OCI-LY1 (cell line): ENCODE measurements at regions not wholly inside any gene's neighbourhood (a gene's known extent, or its start where the extent isn't known, plus 50 kb on each side); places are given as distances from the start of the nearest gene placed in this dataset.

Experiments
- H2AFZ ChIP-seq: fragments of 200-600 bp; sonication (generic), shearing (Covaris generic); 2 replicates; pipeline ENCODE4 v1.6.0; 2014; ENCODE audit warnings: antibody characterized with exemption, mild to moderate bottlenecking, low read length
- H3F3A ChIP-seq: fragments of 200-600 bp; sonication (generic), shearing (Covaris generic); 2 replicates; pipeline ENCODE4 v1.6.0; 2014; ENCODE audit warnings: mild to moderate bottlenecking, antibody characterized with exemption, low read length, moderate library complexity; ENCODE audit not compliant: insufficient read depth
- H3K27ac ChIP-seq: fragments of 200-600 bp; sonication (generic); 2 replicates; pipeline ENCODE4 v1.5.1; 2014; ENCODE audit warnings: low read length, mixed run types, mild to moderate bottlenecking, low read depth; ENCODE audit not compliant: poor library complexity, severe bottlenecking
- H3K27me3 ChIP-seq: fragments of 200-600 bp; sonication (generic); 2 replicates; pipeline ENCODE4 v1.6.0; 2014; ENCODE audit warnings: antibody characterized with exemption, mild to moderate bottlenecking, low read length, moderate library complexity; ENCODE audit not compliant: insufficient read depth
- H3K36me3 ChIP-seq: fragments of 200-600 bp; sonication (generic); 2 replicates; pipeline ENCODE4 v1.6.1; 2014; ENCODE audit warnings: mild to moderate bottlenecking, antibody characterized with exemption, low read length, moderate library complexity, mixed read lengths; ENCODE audit not compliant: insufficient read depth
- H3K4me1 ChIP-seq: fragments of 200-600 bp; sonication (generic); 2 replicates; pipeline ENCODE4 v1.5.1; 2014; ENCODE audit warnings: mild to moderate bottlenecking, low read length, moderate library complexity; ENCODE audit not compliant: insufficient read depth, severe bottlenecking
- H3K4me2 ChIP-seq: fragments of 200-600 bp; sonication (generic), shearing (Covaris generic); 2 replicates; pipeline ENCODE4 v1.6.1; 2014; ENCODE audit warnings: low read length
- H3K4me3 ChIP-seq: fragments of 200-600 bp; sonication (generic); 2 replicates; pipeline ENCODE4 v1.5.1; 2014; ENCODE audit warnings: low read length, low read depth, mild to moderate bottlenecking, mixed read lengths; ENCODE audit not compliant: poor library complexity, severe bottlenecking
- H3K79me2 ChIP-seq: fragments of 200-600 bp; shearing (Covaris generic); 2 replicates; pipeline ENCODE4 v1.6.1; 2016; ENCODE audit warnings: mixed run types, low read length, mixed read lengths; ENCODE audit not compliant: insufficient read depth
- H3K9ac ChIP-seq: fragments of 200-600 bp; sonication (generic), shearing (Covaris generic); 2 replicates; pipeline ENCODE4 v1.6.1; 2014; ENCODE audit warnings: mild to moderate bottlenecking, low read length, mixed read lengths
- H3K9me2 ChIP-seq: fragments of 200-600 bp; sonication (generic), shearing (Covaris generic); 2 replicates; pipeline ENCODE4 v1.6.1; 2014; ENCODE audit warnings: low read depth, mild to moderate bottlenecking, low read length, mixed read lengths
- H3K9me3 ChIP-seq: fragments of 200-600 bp; shearing (Covaris generic); 2 replicates; pipeline ENCODE4 v1.6.1; 2014; ENCODE audit warnings: low read length, mixed read lengths
- H4K20me1 ChIP-seq: fragments of 200-600 bp; sonication (generic), shearing (Covaris generic); 2 replicates; pipeline ENCODE4 v1.6.0; 2016; ENCODE audit warnings: mild to moderate bottlenecking, low read length; ENCODE audit not compliant: insufficient read depth
- EZH2 ChIP-seq: fragments of 200-600 bp; sonication (generic), shearing (Covaris generic); IDR thresholded peaks from 2 replicates; pipeline ENCODE4 v1.8.0; 2017; ENCODE audit warnings: borderline replicate concordance, mixed run types, mild to moderate bottlenecking, antibody characterized with exemption, low read length, moderate library complexity, mixed read lengths
- TF ChIP-seq, protein P1 (sequence below): fragments of 200-600 bp; sonication (generic), shearing (Covaris generic); IDR thresholded peaks from 2 replicates; pipeline ENCODE4 v1.5.1; 2017; ENCODE audit warnings: mild to moderate bottlenecking, antibody characterized with exemption, low read length, moderate library complexity, mixed read lengths

DNA sequence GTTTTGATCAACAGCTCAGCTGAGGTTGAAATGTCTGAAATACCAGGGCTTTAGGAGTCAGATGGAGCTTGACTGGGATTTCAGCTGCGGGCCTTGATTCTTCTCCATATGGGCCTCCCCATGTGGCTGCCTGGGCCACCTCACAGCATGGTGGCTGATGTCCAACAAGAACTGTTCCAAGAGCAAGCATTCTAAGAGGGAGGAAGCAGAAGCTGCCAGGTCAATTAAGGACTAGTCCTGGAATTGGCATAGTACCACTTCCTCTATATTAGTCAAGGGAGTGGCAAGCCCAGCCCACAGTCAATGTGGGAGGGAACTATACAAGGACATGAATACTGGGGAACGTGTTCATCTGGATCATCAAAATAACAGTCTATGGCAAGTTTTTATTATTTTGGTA, 181.7 kb upstream of the ANKRD28 start:
- Histone ChIP-seq H3F3A (no peaks in the 10 kb centered on the region), H3K79me2 (no peaks in the 10 kb centered on the region), H3K36me3 (no peaks in the 10 kb centered on the region), H3K9me3 (no peaks in the 10 kb centered on the region), H3K9ac (no peak overlapping the region), H3K4me2 (no peak overlapping the region), H3K27me3 (0 out of 2 replicates have a peak, but pooled peaks cover 4% of the 10 kb centered on the region), H2AFZ (no peak overlapping the region), H4K20me1 (no peaks in the 10 kb centered on the region), H3K27ac (no peak overlapping the region), H3K4me1 (no peaks in the 10 kb centered on the region), H3K4me3 (no peak overlapping the region), H3K9me2 (no peaks in the 10 kb centered on the region)
- no peak for TF ChIP-seq EZH2
- TF ChIP-seq, protein P1, sequence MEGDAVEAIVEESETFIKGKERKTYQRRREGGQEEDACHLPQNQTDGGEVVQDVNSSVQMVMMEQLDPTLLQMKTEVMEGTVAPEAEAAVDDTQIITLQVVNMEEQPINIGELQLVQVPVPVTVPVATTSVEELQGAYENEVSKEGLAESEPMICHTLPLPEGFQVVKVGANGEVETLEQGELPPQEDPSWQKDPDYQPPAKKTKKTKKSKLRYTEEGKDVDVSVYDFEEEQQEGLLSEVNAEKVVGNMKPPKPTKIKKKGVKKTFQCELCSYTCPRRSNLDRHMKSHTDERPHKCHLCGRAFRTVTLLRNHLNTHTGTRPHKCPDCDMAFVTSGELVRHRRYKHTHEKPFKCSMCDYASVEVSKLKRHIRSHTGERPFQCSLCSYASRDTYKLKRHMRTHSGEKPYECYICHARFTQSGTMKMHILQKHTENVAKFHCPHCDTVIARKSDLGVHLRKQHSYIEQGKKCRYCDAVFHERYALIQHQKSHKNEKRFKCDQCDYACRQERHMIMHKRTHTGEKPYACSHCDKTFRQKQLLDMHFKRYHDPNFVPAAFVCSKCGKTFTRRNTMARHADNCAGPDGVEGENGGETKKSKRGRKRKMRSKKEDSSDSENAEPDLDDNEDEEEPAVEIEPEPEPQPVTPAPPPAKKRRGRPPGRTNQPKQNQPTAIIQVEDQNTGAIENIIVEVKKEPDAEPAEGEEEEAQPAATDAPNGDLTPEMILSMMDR, result no peak

DNA sequence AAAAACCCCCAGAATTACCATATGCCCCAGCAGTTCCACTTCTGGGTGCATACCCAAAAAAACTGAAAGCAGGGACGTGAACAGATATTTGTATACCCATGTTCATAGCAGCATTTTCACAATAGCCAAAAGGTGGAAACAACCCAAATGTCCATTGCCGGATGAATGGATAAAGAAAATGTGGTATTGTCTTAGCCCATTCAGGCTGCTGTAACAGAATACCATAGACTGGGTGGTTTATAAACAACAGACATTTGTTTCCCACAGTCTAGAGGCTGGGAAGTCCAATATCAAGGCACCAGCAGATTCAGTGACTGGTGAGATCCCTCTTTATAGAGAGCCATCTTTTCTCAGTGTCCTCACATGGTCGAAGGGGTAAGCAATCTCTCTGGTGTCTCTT, 182.1 kb upstream of the ANKRD28 start:
- Histone ChIP-seq H3F3A (no peaks in the 10 kb centered on the region), H3K4me3 (no peak overlapping the region), H3K79me2 (no peaks in the 10 kb centered on the region), H3K27ac (no peak overlapping the region), H3K27me3 (0 out of 2 replicates have a peak, but pooled peaks cover 4% of the 10 kb centered on the region), H3K9ac (no peak overlapping the region), H3K9me2 (no peaks in the 10 kb centered on the region), H4K20me1 (no peaks in the 10 kb centered on the region), H3K4me1 (no peaks in the 10 kb centered on the region), H3K36me3 (no peaks in the 10 kb centered on the region), H2AFZ (no peak overlapping the region), H3K4me2 (no peak overlapping the region), H3K9me3 (no peaks in the 10 kb centered on the region)
- TF ChIP-seq EZH2, result no peak

DNA sequence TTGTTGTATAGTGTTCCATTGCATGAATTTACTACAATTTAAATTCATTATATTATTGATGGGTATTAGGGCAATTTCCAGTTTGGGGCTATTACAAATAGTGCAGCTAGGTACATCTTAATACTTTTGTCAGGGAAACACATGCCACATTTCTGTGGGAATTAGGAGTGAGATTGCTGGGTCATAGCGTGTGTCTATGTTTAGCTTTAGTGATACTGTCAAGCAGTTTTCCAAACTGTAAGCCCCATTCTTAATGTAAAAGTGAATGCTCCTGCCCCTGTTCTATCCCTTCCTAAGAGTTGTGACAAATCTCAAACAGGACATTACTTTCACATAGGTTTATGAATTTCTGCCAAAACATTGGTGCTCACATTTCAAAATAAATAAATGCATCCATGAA, 184.5 kb upstream of the ANKRD28 start:
- H3F3A ChIP-seq, result no peaks in the 10 kb centered on the region
- no peak overlapping the region for H3K4me2 ChIP-seq
- no peaks in the 10 kb centered on the region for H3K9me2 ChIP-seq
- no peaks in the 10 kb centered on the region for H3K36me3 ChIP-seq
- TF ChIP-seq, protein P1, result no peak
- no peak for TF ChIP-seq EZH2
- no peak overlapping the region for H2AFZ ChIP-seq
- H3K4me3 ChIP-seq, result no peak overlapping the region
- H4K20me1 ChIP-seq, result no peaks in the 10 kb centered on the region
- H3K27me3 ChIP-seq, result 0 out of 2 replicates have a peak, but pooled peaks cover 4% of the 10 kb centered on the region
- no peak overlapping the region for H3K27ac ChIP-seq
- no peaks in the 10 kb centered on the region for H3K79me2 ChIP-seq
- H3K4me1 ChIP-seq, result no peaks in the 10 kb centered on the region
- H3K9ac ChIP-seq, result no peak overlapping the region
- H3K9me3 ChIP-seq, result no peaks in the 10 kb centered on the region

DNA sequence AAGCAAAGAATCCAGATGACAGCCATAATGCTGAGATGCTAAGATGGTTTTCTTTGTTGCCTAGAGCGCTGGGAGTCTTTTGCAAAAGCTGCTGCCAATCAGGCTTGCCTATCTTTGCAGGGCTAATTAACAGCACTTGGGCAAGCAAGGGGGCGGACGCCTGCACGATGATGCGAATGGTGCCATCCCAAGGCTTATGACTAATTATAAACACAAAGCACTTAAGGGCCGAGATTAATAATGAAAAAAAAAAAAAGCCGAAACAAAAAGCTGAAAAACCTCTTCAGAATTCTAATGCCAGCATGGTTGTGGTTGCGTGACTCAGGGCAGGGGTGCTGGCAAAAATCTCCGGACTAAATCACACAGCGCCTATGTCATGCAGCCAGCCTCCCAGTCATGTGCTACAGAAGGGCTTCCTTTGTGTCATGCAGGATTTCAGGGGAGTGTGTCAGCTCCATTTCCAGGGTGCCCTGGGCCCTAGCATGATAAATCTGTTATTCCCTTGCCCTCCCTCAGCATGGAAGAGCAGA, 185.0 kb upstream of the ANKRD28 start:
- no peaks in the 10 kb centered on the region for H3K4me1 ChIP-seq
- no peak overlapping the region for H3K4me3 ChIP-seq
- no peak overlapping the region for H3K27ac ChIP-seq
- H3K79me2 ChIP-seq, result no peaks in the 10 kb centered on the region
- no peaks in the 10 kb centered on the region for H4K20me1 ChIP-seq
- H3F3A ChIP-seq, result no peaks in the 10 kb centered on the region
- H3K9me2 ChIP-seq, result no peaks in the 10 kb centered on the region
- no peak overlapping the region for H3K4me2 ChIP-seq
- no peak overlapping the region for H2AFZ ChIP-seq
- H3K9me3 ChIP-seq, result no peaks in the 10 kb centered on the region
- H3K9ac ChIP-seq, result no peak overlapping the region
- H3K36me3 ChIP-seq, result no peaks in the 10 kb centered on the region
- 0 out of 2 replicates have a peak, but pooled peaks cover 4% of the 10 kb centered on the region for H3K27me3 ChIP-seq
- TF ChIP-seq, protein P1, result no peak
- TF ChIP-seq EZH2, result no peak
